HL-60/S4 treated with phorbol 12-myristate 13-acetate at 8.2 ng/mL for 4 days and 3 days (cell line): ENCODE measurements at regions not wholly inside any gene's neighbourhood (a gene's known extent, or its start where the extent isn't known, plus 50 kb on each side); places are given as distances from the start of the nearest gene placed in this dataset.

ENCODE experiments used
- in situ Hi-C: fragments of 300-500 bp; cut with MboI; formaldehyde crosslinking; loops from 2 replicates; pipeline ENCODE4 v1.15.0; 2022; ENCODE audit warnings: low sequenced_read_pairs

- in situ Hi-C loops = loop anchor here (10.0 kb wide), 1 partner anchor 259 kb away; no protein-coding TSS in a partner anchor
These were observed 160.8 kb upstream of the TNFAIP3 start for GRCh38 chr6:137706083-137706750.

- in situ Hi-C loops = loop anchor here (10.0 kb wide), 1 partner anchor 258 kb away; no protein-coding TSS in a partner anchor
These were observed 159.9 kb upstream of the TNFAIP3 start for GRCh38 chr6:137707038-137707589.

GRCh38 chr6:137707590-137708360 lies 159.3 kb upstream of the TNFAIP3 start:
- in situ Hi-C loops = loop anchor here (10.0 kb wide), 1 partner anchor 257 kb away; no protein-coding TSS in a partner anchor

DNA sequence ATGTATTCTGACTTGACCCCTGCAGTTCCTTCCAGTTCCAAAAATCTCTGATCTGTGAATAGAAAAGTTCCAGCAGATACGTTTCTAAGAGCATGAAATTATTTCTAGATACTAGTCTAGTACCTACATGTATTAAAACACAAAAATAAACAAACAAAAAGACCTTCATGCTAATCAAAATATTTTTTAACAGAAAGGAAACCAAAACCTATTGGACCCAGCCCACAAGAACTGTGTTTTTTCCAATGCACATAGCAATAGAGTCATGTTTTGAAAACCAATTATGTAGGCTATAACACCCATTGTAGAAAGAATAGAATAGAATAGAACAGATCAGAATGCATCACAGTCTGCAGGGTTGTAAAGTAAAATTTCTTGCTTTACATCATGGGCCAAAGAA lies 158.6 kb upstream of the TNFAIP3 start:
- in situ Hi-C loops = loop anchor here (10.0 kb wide), 1 partner anchor 256 kb away; no protein-coding TSS in a partner anchor

DNA sequence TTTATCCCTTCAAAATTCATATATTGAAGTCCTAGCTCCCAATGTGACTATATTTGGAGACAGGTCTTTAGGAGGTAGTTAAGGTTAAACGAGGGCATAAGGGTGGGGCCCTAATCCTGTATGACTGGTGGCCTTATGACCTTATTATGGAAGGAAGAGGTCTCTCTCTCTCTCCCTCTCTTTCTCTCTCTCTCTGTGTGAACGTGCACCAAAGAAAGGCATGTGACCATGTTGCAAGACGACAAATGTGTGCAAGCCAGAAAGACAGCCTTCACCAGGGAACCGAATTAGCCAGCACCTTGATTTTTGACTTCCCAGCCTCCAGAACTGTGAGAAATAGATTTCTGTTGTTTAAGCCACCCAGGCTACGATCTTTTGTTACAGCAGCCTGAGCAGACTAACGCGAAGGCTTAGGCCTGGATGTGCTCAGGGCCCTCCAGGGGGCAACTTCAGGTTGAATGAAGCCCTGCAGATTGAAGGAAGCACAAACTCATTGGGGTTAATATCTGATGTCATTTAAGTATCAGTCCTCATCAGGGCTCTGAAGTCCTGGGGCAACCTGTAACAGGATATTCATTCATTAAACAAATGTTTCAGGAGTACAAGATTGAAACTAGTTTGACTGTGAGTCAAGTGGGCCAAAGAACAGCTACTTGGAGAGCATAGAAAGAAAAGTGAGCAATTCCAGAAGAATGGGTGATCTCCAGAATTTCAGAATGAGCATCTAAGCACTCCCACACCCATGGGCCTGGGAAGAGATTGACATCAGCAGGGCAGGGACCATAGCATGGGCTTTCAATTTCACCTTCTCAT lies 157.4 kb upstream of the TNFAIP3 start:
- in situ Hi-C loops = loop anchor here (5.0 to 10.0 kb wide), 2 partner anchors 158 to 255 kb away; partner anchors contain the start of gene TNFAIP3

DNA sequence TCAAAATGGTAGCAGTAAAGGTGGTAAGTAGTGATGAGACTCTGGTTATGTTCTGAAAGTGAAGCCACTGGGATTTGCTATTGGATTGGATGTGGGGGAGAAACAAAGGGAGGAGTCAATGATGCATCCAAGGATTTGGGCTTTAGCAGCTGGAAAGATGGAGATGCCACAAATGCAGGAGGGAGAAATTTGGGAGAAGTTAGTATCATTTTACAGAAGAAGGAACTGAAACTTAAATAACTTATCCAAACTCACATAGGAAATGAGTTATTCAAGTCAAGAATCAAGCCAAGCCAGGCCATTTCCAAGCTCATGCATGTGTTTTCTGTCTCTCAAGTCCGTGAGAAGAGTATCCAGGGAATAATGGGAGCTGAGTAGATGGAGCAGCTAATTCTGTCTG lies 155.1 kb upstream of the TNFAIP3 start:
- in situ Hi-C loops = loop anchor here (5.0 kb wide), 1 partner anchor 155 kb away; the partner anchor contains the start of gene TNFAIP3

DNA sequence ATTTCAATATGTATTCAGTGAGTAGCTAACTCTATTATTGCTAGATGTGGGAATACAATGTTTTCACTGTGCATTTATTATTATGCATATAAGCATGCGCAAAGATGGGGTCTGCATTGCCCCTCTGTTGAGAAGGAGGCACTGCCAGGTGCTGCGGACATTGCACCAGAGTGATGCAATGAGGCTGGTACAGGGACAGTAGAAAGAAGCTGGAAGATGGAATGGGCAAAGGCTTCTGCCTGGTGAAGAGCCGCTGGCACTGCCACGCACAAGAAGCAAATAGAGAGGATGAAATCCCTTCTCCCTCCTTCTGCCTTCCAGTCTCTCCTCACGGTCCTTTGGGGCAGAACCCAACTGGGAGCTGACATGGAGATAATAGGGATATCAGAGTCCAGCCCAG lies 154.5 kb upstream of the TNFAIP3 start:
- in situ Hi-C loops = loop anchor here (5.0 kb wide), 1 partner anchor 155 kb away; the partner anchor contains the start of gene TNFAIP3

- in situ Hi-C loops = loop anchor here (5.0 kb wide), 1 partner anchor 87 kb away; no protein-coding TSS in a partner anchor
These were observed 151.4 kb upstream of the TNFAIP3 start for GRCh38 chr6:137715589-137716045.

GRCh38 chr6:137717074-137718073 lies 149.7 kb upstream of the TNFAIP3 start:
- in situ Hi-C loops = loop anchor here (5.0 kb wide), 1 partner anchor 85 kb away; no protein-coding TSS in a partner anchor

- in situ Hi-C loops = loop anchor here (5.0 kb wide), 1 partner anchor 83 kb away; no protein-coding TSS in a partner anchor
These were observed 148.2 kb upstream of the TNFAIP3 start for GRCh38 chr6:137718903-137719302.

DNA sequence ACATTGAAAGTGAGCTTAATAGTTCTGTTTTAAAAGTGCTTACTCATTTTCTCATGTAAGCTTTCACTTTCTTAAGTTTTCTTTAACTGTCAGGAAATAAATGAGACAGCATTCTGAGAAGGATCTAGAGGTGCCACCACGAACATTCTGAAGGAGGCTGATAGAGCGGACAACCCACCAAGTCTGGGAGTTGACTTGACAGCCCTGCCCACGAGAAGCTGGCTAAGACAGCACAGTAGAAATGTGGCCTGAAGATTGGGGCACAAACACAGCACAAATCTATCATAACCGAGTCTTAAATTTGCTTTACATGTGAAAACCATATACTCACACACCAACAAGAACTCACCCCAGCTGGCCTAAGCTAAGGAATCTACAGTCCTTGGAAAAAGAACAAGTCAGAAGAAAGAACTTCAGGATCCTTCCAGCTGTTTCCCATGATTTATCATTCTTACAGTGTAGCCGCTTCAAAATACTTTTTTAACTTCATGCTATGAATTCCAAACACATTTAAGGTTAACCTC lies 144.2 kb upstream of the TNFAIP3 start:
- in situ Hi-C loops = no loop called here

DNA sequence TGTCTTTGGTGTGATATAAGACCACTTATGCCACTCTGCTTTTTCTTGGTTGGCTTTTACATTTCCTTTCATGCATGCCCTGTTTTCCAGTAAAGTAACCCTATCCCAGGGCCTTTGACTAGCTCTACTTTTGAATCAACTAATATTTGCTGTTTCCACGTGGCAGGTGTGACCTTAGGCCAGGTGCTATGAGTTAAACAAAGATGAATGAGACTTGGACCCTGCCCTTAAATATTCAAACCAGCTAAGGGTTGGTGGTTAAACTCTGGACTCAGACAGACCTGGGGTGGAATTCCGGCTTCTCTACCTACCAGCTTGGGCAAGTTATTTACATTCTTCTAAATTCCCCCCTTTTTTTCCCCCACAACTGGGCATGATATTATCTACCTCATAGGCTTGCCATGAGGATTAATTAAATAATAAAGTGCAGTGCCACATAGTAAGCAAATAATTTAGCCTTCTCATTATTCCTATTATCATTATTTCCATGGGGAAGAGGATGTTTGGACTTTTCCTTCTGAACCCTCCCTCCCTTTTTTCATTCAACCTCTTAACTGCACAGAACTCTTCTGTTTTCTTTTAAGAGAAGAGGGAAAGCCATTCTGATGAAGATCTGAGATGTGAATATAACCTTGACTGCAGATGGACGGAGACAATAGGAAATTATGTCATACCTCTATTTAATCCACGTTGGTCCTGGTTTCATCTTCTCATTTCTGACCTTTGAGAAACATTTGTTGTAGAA lies 143.6 kb upstream of the TNFAIP3 start:
- in situ Hi-C loops = no loop called here

GRCh38 chr6:137724018-137724403 lies 143.0 kb upstream of the TNFAIP3 start:
- in situ Hi-C loops = no loop called here

DNA sequence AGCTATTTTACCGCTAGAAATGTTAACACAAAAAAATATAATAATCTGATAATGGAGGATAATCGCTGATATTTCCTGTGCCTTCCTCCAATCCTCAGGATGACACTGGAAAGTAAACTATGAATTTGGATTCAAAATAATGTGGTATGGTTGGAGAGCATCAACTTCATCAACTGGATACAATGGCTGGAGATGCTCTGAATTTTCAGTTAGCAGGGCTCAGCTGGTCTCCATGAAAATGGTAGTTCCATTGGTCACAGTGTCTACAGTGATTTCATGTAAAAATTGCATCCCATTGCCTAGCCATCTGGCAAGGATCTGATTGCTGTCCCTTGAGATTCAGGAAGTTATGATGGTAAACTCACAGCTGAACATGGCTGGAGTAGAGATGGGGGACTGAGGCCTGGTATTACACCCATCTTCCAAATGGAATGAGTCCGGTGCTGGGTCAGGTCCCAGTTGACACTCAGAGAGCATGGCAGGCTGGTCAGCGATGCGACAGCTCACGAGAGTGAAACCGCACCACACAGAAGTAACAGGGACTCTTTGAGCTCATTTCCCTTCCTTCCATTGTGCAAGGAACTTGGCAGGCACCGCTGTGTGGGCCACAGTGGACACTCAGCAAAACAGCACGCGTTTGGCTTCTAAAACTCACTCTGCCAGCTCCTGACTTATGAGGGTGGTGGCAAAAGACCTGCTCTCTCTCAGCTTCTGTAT lies 142.4 kb upstream of the TNFAIP3 start:
- in situ Hi-C loops = no loop called here

- in situ Hi-C loops = no loop called here
These were observed 141.1 kb upstream of the TNFAIP3 start for GRCh38 chr6:137725949-137726348.

DNA sequence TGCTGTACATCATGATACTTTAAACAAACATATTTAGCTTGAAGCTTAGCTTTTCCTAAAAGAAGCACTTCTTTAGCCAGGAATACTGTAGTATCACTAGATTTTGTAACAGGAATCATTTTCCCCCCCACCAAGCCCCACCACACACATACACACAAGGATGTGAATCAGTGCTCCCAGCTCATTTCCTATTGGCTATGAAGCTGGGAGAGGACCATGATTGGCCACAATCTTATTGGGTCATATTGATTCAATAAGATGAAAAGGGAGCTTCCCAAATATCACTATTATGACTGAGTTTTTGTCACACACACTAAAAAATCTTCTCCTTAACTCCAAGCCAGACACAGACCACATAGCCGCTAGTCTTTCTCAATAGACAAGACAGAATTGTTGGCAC lies 140.5 kb upstream of the TNFAIP3 start:
- in situ Hi-C loops = no loop called here

GRCh38 chr6:137727216-137727765 lies 139.8 kb upstream of the TNFAIP3 start:
- in situ Hi-C loops = no loop called here
